ENCODE measurements at regions not wholly inside any gene's neighbourhood (a gene's known extent, or its start where the extent isn't known, plus 50 kb on each side); places are given as distances from the start of the nearest gene placed in this dataset.
A peak's percentile ranks its signal among the peaks of the same experiment; 100 is the strongest.

- TF ChIP-seq ZC3H13 (CRISPR knock-in tag; IDR thresholded peaks at IDR 0.05) (no peak), ZBTB20 (CRISPR knock-in tag; IDR thresholded peaks at IDR 0.05; ENCODE audit: borderline replicate concordance, low read depth) (no peak)
- Histone ChIP-seq H3K27me3 (ENCODE audit: control insufficient read depth in 1 of 2, insufficient read depth in 2 of 2, low read length in 2 of 2) (no peaks in the 10 kb centered on the region), H2AFZ (ENCODE audit: low read length) (no peak overlapping the region), H3K4me3 (replicated peaks in 1 of 3; ENCODE audit: insufficient read depth in 1 of 3, low read depth in 2 of 3, low read length in 3 of 3) (no peak overlapping the region), H3K79me2 (ENCODE audit: insufficient read depth, low read length) (no peaks in the 10 kb centered on the region), H3K9me3 (ENCODE audit: low read length) (no peaks in the 10 kb centered on the region), H3K36me3 (replicated peaks in 1 of 2; ENCODE audit: control insufficient read depth in 1 of 2, insufficient read depth in 2 of 2, low read length in 2 of 2) (no peaks in the 10 kb centered on the region; a peak in 2 of 5 replicates), H3K9ac (ENCODE audit: insufficient read depth, low read depth, low read length) (no peak overlapping the region), H3K27ac (ENCODE audit: extremely low read length, insufficient read depth, low read length) (no peak overlapping the region), H4K20me1 (ENCODE audit: insufficient read depth, low read length) (no peaks in the 10 kb centered on the region), H3K4me2 (ENCODE audit: low read depth, low read length) (no peak overlapping the region), H3K4me1 (ENCODE audit: insufficient read depth, low read length) (peaks cover 7% of the 10 kb centered on the region; the same call in 1 of the 2 replicates)
- in situ Hi-C loops (cut with HindIII; ENCODE audit: extremely low pct_ligation_motif_present, low pct_unique_long_range_greater_than_20kb): no loop called here
- BruUV-seq (replicated peaks): no TSS peak
- POLR2A ChIA-PET: interaction anchor here (1.4 kb wide), 1 partner anchor 55 kb away, joined by 6 read pairs; no protein-coding TSS in a partner anchor
- WGBS (ENCODE audit: low lambda C conversion rate): 92% methylated on average over 21 of the region's 21 CpGs
- FAIRE-seq (no peak), DNase-seq (ENCODE audit: low spot score) (no peak), ATAC-seq (no peak)
- intact Hi-C loops (cut with micrococcal nuclease; ENCODE audit: unreplicated experiment): loop anchor here (5.0 kb wide), 1 partner anchor 121 kb away; no protein-coding TSS in a partner anchor
- CTCF ChIA-PET (ENCODE audit: low intra/inter-chr PET ratio, low total read pairs): interaction anchor here (2.2 kb wide), 2 partner anchors 55 to 70 kb away, joined by 10 to 27 read pairs; partner anchors contain the start of gene DOP1B
Observed at GRCh38 chr21:36210779-36211659, 54.4 kb downstream of the DOP1B start.

- WGBS (ENCODE audit: low lambda C conversion rate): 97% methylated on average over 9 of the region's 9 CpGs
- H2AFZ ChIP-seq (ENCODE audit: low read length): no peak overlapping the region
- H3K27me3 ChIP-seq (ENCODE audit: control insufficient read depth in 1 of 2, insufficient read depth in 2 of 2, low read length in 2 of 2): no peaks in the 10 kb centered on the region
- BruUV-seq (replicated peaks): no TSS peak
- H4K20me1 ChIP-seq (ENCODE audit: insufficient read depth, low read length): no peaks in the 10 kb centered on the region
- ATAC-seq (no peak), FAIRE-seq (no peak), DNase-seq (ENCODE audit: low spot score) (no peak)
- H3K9me3 ChIP-seq (ENCODE audit: low read length): no peaks in the 10 kb centered on the region
- no peak overlapping the region for H3K27ac ChIP-seq (ENCODE audit: extremely low read length, insufficient read depth, low read length)
- no peak overlapping the region for H3K9ac ChIP-seq (ENCODE audit: insufficient read depth, low read depth, low read length)
- H3K4me3 ChIP-seq (replicated peaks in 1 of 3; ENCODE audit: insufficient read depth in 1 of 3, low read depth in 2 of 3, low read length in 3 of 3): no peak overlapping the region
- no peaks in the 10 kb centered on the region; a peak in 1 of 5 replicates for H3K36me3 ChIP-seq (replicated peaks in 1 of 2; ENCODE audit: control insufficient read depth in 1 of 2, insufficient read depth in 2 of 2, low read length in 2 of 2)
- CTCF ChIA-PET (ENCODE audit: low intra/inter-chr PET ratio, low total read pairs): no interaction called here
- TF ChIP-seq DNMT3B (CRISPR knock-in tag; conservative IDR thresholded peaks at IDR 0.05) (no peak), SETDB1 (CRISPR knock-in tag; IDR thresholded peaks at IDR 0.05; ENCODE audit: borderline replicate concordance) (no peak), MAFK (conservative IDR thresholded peaks at IDR 0.05 in 1 of 2, IDR thresholded peaks at IDR 0.05 in 1 of 2; ENCODE audit: low read length in 2 of 2) (peak; percentile 68 to 80), SOX5 (CRISPR knock-in tag; IDR thresholded peaks at IDR 0.05; ENCODE audit: borderline replicate concordance) (no peak), MAFF (IDR thresholded peaks at IDR 0.05; ENCODE audit: low read depth, low read length) (peak; percentile 61), NFE2L1 (CRISPR knock-in tag; IDR thresholded peaks at IDR 0.05; ENCODE audit: borderline replicate concordance) (no peak)
- in situ Hi-C loops (cut with HindIII; ENCODE audit: extremely low pct_ligation_motif_present, low pct_unique_long_range_greater_than_20kb): no loop called here
- H3K79me2 ChIP-seq (ENCODE audit: insufficient read depth, low read length): no peaks in the 10 kb centered on the region
- H3K4me2 ChIP-seq (ENCODE audit: low read depth, low read length): no peak overlapping the region
- intact Hi-C loops (cut with micrococcal nuclease; ENCODE audit: unreplicated experiment): loop anchor here (5.0 kb wide), 1 partner anchor 120 kb away; no protein-coding TSS in a partner anchor
- POLR2A ChIA-PET: no interaction called here
- H3K4me1 ChIP-seq (ENCODE audit: insufficient read depth, low read length): peaks cover 7% of the 10 kb centered on the region; the same call in 1 of the 2 replicates
Observed at GRCh38 chr21:36211660-36212512, 55.3 kb downstream of the DOP1B start.

Data from HepG2 (cell line).